ENCODE measurements at regions not wholly inside any gene's neighbourhood (a gene's known extent, or its start where the extent isn't known, plus 50 kb on each side); places are given as distances from the start of the nearest gene placed in this dataset.

- H4K8ac ChIP-seq (replicated peaks; ENCODE audit: insufficient read length, low read depth, low read length): no peak overlapping the region
- H2BK120ac ChIP-seq (ENCODE audit: low read depth, low read length, poor library complexity, severe bottlenecking): no peak overlapping the region
- H3K9ac ChIP-seq (ENCODE audit: extremely low read depth, insufficient read length, low read length): no peak overlapping the region
- H3K27ac Mint-ChIP-seq: no peak overlapping the region
- no peak overlapping the region for H2BK15ac ChIP-seq (ENCODE audit: low read depth, low read length)
- H3K9me3 ChIP-seq (ENCODE audit: control insufficient read depth, low read depth, low read length): no peaks in the 10 kb centered on the region
- no peak overlapping the region for H2AFZ ChIP-seq (ENCODE audit: low read length)
- H3K79me2 ChIP-seq (ENCODE audit: insufficient read depth, low read length): no peaks in the 10 kb centered on the region
- H3K56ac ChIP-seq (ENCODE audit: insufficient read length, low read depth, low read length): no peak overlapping the region
- H2BK20ac ChIP-seq (ENCODE audit: low read depth, low read length, poor library complexity, severe bottlenecking): no peak overlapping the region
- DNase-seq: no peak
- no peak overlapping the region for H3K4me3 Mint-ChIP-seq
- no peaks in the 10 kb centered on the region for H3K23me2 ChIP-seq (ENCODE audit: insufficient read length, low read depth, low read length, poor library complexity, severe bottlenecking)
- H3K9me3 Mint-ChIP-seq: peaks cover 7 to 9% of the 10 kb centered on the region in 2 experiments; a peak in 4 of 5 replicates
- TF ChIP-seq CTCF (conservative IDR thresholded peaks at IDR 0.05): no peak
- H3K4me1 ChIP-seq (ENCODE audit: insufficient read depth, low read length): no peaks in the 10 kb centered on the region
- H3K4ac ChIP-seq (ENCODE audit: low read depth, low read length): no peak overlapping the region
- no peak overlapping the region for H3K14ac ChIP-seq (ENCODE audit: insufficient read depth, low read length)
- H3K4me2 ChIP-seq (ENCODE audit: insufficient read depth, insufficient read length, low read length): no peak overlapping the region
- no peak overlapping the region for H3K23ac ChIP-seq (ENCODE audit: insufficient read length, low read depth, low read length)
- no peak overlapping the region for H4K91ac ChIP-seq (ENCODE audit: insufficient read length, low read depth, low read length)
- H2AK5ac ChIP-seq (ENCODE audit: insufficient read length, low read length): no peak overlapping the region
- no CpG with 5 or more reads among the region's 3 CpGs for WGBS (ENCODE audit: extremely low coverage, insufficient read length, low lambda C conversion rate)
- no peak overlapping the region for H3T11ph ChIP-seq (ENCODE audit: low read length)
- H4K20me1 ChIP-seq (ENCODE audit: control insufficient read depth, insufficient read depth, insufficient read length): no peaks in the 10 kb centered on the region
- no peak overlapping the region for H4K5ac ChIP-seq (ENCODE audit: insufficient read length, low read depth, low read length)
- H3K4me1 Mint-ChIP-seq: peaks cover 0 to 3% of the 10 kb centered on the region in 2 experiments; a peak in 2 of 4 replicates
- no peaks in the 10 kb centered on the region for H3K27me3 ChIP-seq (ENCODE audit: insufficient read depth, low read length)
- no peak overlapping the region for H2BK12ac ChIP-seq (ENCODE audit: insufficient read length, low read depth, low read length)
- H2BK5ac ChIP-seq (ENCODE audit: insufficient read length, low read length): no peak overlapping the region
- H3K18ac ChIP-seq (ENCODE audit: insufficient read length, low read depth, low read length): no peak overlapping the region
- H3K27me3 Mint-ChIP-seq (ENCODE audit: low read depth): no peaks in the 10 kb centered on the region
- peaks cover 0 to 5% (median 0%) of the 10 kb centered on the region in 3 experiments; a peak in 4 of 7 replicates for H3K36me3 Mint-ChIP-seq (ENCODE audit: insufficient read depth in 1 of 3, low read depth in 3 of 3)
- no peak overlapping the region for H3K27ac ChIP-seq (ENCODE audit: insufficient read length, low read depth, low read length)
- no peaks in the 10 kb centered on the region for H3K79me1 ChIP-seq (ENCODE audit: insufficient read depth, low read depth, low read length, poor library complexity, severe bottlenecking)
Measured at GRCh38 chr6:120775698-120776097, 558.6 kb downstream of the TBC1D32 start.

All from H9 (cell line).